Smooth muscle cell (in vitro differentiated cells): ENCODE measurements at regions not wholly inside any gene's neighbourhood (a gene's known extent, or its start where the extent isn't known, plus 50 kb on each side); places are given as distances from the start of the nearest gene placed in this dataset.

Experiments used
- DNase-seq: peaks from one replicate; lab custom pipeline; 2025; ENCODE audit not compliant: unreplicated experiment; lab: John Stamatoyannopoulos, UW
- H2AFZ ChIP-seq: fragments of 200-600 bp; sonication (generic); 2 replicates; pipeline ENCODE4 v1.6.0; 2016; ENCODE audit warnings: antibody characterized with exemption, low read depth, mild to moderate bottlenecking
- H3F3A ChIP-seq: fragments of 200-600 bp; sonication (generic); 2 replicates; pipeline ENCODE4 v1.6.0; 2017; ENCODE audit warnings: antibody characterized with exemption, low read depth
- H3K27ac ChIP-seq: fragments of 200-600 bp; sonication (generic); 2 replicates; pipeline ENCODE4 v1.5.1; 2016; ENCODE audit warnings: low read depth, mild to moderate bottlenecking
- H3K27me3 ChIP-seq: fragments of 200-600 bp; sonication (generic); 2 replicates; pipeline ENCODE4 v1.6.1; 2016; ENCODE audit warnings: low read depth, mild to moderate bottlenecking
- H3K36me3 ChIP-seq: fragments of 200-600 bp; sonication (generic); 2 replicates; pipeline ENCODE4 v1.5.1; 2016; ENCODE audit warnings: low read depth
- H3K4me1 ChIP-seq: fragments of 200-600 bp; sonication (generic); 2 replicates; pipeline ENCODE4 v1.5.1; 2016; ENCODE audit warnings: low read depth
- H3K4me2 ChIP-seq: fragments of 200-600 bp; sonication (generic); 2 replicates; pipeline ENCODE4 v1.6.0; 2016; ENCODE audit warnings: mild to moderate bottlenecking
- H3K4me3 ChIP-seq: fragments of 200-600 bp; sonication (generic); 2 replicates; pipeline ENCODE4 v1.5.1; 2016; ENCODE audit warnings: mild to moderate bottlenecking
- H3K79me2 ChIP-seq: fragments of 200-600 bp; sonication (generic); 2 replicates; pipeline ENCODE4 v1.6.0; 2016; ENCODE audit warnings: low read depth, mild to moderate bottlenecking
- H3K9ac ChIP-seq: fragments of 200-600 bp; sonication (generic); 2 replicates; pipeline ENCODE4 v1.6.0; 2016; ENCODE audit warnings: low read depth
- H3K9me3 ChIP-seq: fragments of 200-600 bp; sonication (generic); replicated peaks from 2 replicates; pipeline ENCODE4 v1.5.1; 2016; ENCODE audit warnings: low read depth
- H4K20me1 ChIP-seq: fragments of 200-600 bp; sonication (generic); 2 replicates; pipeline ENCODE4 v1.6.0; 2016; ENCODE audit warnings: low read depth
- WGBS: methylation state at CpG from one replicate; pipeline ENCODE4 v1.1.7; 2016; ENCODE audit warnings: low lambda C conversion rate; 5-methylcytosine and 5-hydroxymethylcytosine counted together
- TF ChIP-seq, protein P1 (sequence below): fragments of 200-600 bp; sonication (generic); IDR thresholded peaks from 2 replicates; pipeline ENCODE4 v1.5.1; 2017; ENCODE audit warnings: borderline replicate concordance, mild to moderate bottlenecking, antibody characterized with exemption; ENCODE audit not compliant: insufficient read depth, poor library complexity, severe bottlenecking

DNA sequence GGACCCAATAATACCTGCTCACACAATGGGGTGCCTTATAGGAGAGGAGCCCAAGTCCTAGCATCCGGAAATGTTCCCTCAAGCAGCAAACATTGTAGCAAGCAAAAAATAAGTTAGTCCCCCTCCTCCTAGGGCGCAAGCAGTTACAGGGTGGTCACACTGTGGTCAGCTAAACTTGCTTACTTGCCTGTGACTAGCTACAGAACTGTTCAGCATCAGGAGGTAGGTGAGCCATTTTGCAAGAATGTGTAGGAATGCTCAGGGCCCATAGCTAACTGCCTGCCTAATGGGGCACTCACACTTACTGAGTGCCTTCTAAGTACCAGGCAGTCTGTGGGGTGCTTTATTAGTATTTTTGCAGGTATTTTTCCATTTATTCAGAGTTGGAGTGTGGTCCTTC lies 154.6 kb upstream of the GRIN2B start:
- H3K36me3 ChIP-seq, result no peaks in the 10 kb centered on the region
- no peak for DNase-seq
- TF ChIP-seq, protein P1, sequence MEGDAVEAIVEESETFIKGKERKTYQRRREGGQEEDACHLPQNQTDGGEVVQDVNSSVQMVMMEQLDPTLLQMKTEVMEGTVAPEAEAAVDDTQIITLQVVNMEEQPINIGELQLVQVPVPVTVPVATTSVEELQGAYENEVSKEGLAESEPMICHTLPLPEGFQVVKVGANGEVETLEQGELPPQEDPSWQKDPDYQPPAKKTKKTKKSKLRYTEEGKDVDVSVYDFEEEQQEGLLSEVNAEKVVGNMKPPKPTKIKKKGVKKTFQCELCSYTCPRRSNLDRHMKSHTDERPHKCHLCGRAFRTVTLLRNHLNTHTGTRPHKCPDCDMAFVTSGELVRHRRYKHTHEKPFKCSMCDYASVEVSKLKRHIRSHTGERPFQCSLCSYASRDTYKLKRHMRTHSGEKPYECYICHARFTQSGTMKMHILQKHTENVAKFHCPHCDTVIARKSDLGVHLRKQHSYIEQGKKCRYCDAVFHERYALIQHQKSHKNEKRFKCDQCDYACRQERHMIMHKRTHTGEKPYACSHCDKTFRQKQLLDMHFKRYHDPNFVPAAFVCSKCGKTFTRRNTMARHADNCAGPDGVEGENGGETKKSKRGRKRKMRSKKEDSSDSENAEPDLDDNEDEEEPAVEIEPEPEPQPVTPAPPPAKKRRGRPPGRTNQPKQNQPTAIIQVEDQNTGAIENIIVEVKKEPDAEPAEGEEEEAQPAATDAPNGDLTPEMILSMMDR, result no peak
- H3K27ac ChIP-seq, result no peak overlapping the region
- 98% methylated on average over 2 of the region's 2 CpGs for WGBS
- no peak overlapping the region for H3K4me2 ChIP-seq
- H3K4me3 ChIP-seq, result no peak overlapping the region
- no peaks in the 10 kb centered on the region for H3K79me2 ChIP-seq
- H4K20me1 ChIP-seq, result no peaks in the 10 kb centered on the region
- no peaks in the 10 kb centered on the region for H3K27me3 ChIP-seq
- no peaks in the 10 kb centered on the region for H3F3A ChIP-seq
- no peaks in the 10 kb centered on the region for H3K9me3 ChIP-seq
- no peak overlapping the region for H2AFZ ChIP-seq
- H3K4me1 ChIP-seq, result no peaks in the 10 kb centered on the region
- H3K9ac ChIP-seq, result no peak overlapping the region

DNA sequence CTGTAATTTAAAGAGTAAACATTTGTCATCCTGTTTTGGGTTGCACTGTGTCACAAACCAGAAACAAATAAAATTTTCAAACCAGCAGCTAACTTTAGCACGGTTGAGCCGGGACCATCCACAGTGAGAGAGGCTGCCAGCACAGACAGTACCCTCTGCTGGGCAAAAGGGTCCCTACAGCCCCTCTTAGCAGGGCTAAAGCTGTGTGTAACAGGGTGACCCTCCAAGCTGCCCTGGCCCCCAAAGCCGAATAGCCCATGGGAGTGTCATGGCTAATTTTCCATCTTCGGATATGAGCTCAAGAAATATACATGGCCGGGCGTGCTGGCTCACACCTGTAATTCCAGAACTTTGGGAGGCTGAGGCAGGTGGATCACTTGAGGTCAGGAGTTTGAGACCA lies 157.1 kb upstream of the GRIN2B start:
- no peaks in the 10 kb centered on the region for H3K36me3 ChIP-seq
- H3K9ac ChIP-seq, result no peak overlapping the region
- 74% methylated on average over 6 of the region's 6 CpGs for WGBS
- TF ChIP-seq, protein P1, result peak; percentile 28
- no peaks in the 10 kb centered on the region for H3K4me1 ChIP-seq
- H3K79me2 ChIP-seq, result no peaks in the 10 kb centered on the region
- no peak for DNase-seq
- no peak overlapping the region for H3K4me2 ChIP-seq
- no peaks in the 10 kb centered on the region for H4K20me1 ChIP-seq
- no peaks in the 10 kb centered on the region for H3F3A ChIP-seq
- no peaks in the 10 kb centered on the region for H3K27me3 ChIP-seq
- H3K9me3 ChIP-seq, result no peaks in the 10 kb centered on the region
- no peak overlapping the region for H3K4me3 ChIP-seq
- no peak overlapping the region for H3K27ac ChIP-seq
- no peak overlapping the region for H2AFZ ChIP-seq

DNA sequence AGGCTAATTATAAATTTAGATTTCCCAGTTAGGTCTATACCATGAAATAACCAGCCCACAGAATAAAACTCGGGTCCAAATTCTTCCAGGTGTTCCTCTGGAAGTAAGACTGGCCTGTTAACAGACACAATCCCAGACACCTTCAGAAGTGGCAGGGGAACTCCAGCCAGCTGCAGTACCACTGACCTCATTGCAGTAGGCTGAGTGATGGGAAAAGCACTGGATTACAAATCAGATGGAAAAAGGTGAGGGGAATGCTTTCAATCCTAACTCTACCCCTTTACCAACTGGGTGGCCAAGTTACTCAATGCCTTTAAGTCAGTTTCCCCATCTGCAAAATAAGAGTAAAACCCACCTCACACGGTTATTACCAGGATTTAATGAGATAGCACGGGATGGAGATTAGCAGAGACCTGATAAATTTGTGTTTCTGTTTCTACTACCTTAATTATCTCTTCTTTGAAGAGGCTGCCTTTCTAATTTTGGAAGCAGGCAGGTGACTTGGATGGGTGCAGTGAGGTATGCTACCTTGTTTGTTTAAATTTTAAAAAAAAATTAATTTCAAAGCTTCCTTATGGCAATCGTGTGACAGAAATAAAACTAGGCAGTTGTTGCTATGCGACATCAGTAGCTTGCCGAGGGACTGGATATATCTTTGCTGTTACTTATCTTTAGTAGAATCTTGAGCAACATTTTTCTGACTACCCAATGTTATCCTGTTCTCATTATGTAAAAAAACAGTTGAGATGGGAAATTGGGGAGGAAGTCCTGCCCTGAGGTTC lies 167.3 kb upstream of the GRIN2B start:
- H4K20me1 ChIP-seq, result no peaks in the 10 kb centered on the region
- H3K36me3 ChIP-seq, result no peaks in the 10 kb centered on the region
- no peak overlapping the region for H2AFZ ChIP-seq
- H3K27me3 ChIP-seq, result no peaks in the 10 kb centered on the region
- H3K4me1 ChIP-seq, result no peaks in the 10 kb centered on the region
- TF ChIP-seq, protein P1, result no peak
- H3K9me3 ChIP-seq, result no peaks in the 10 kb centered on the region
- H3K4me2 ChIP-seq, result no peak overlapping the region
- H3K9ac ChIP-seq, result no peak overlapping the region
- H3K27ac ChIP-seq, result no peak overlapping the region
- H3F3A ChIP-seq, result no peaks in the 10 kb centered on the region
- 73% methylated on average over 6 of the region's 6 CpGs for whole genome bisulfite sequencing
- H3K79me2 ChIP-seq, result no peaks in the 10 kb centered on the region
- no peak overlapping the region for H3K4me3 ChIP-seq
- no peak for DNase-seq

DNA sequence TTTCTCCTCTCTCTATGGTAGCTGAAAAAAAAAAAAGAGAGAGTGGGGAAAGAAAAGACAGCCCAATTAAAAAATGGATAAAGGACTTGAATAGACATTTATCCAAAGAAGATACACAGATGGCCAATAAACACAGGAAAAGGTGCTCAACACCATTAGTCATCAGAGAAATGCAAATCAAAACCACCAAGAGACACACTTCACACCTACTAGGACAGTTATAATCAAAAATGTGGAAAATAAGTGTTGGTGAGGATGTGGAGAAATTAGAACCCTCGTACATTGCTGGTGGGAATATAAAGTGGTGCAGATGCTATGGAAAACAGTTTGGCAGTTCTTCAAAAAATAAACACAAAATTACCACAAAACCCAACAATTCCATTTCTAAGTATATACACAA lies 172.4 kb upstream of the GRIN2B start:
- no peaks in the 10 kb centered on the region for H3K79me2 ChIP-seq

More for the DNA sequence above, 172.4 kb upstream of the GRIN2B start:
- Histone ChIP-seq H3K4me1 (no peaks in the 10 kb centered on the region), H4K20me1 (no peaks in the 10 kb centered on the region), H3K36me3 (no peaks in the 10 kb centered on the region), H3K9ac (no peak overlapping the region), H3K27me3 (no peaks in the 10 kb centered on the region), H3K9me3 (no peaks in the 10 kb centered on the region), H2AFZ (no peak overlapping the region), H3K4me3 (no peak overlapping the region), H3K27ac (no peak overlapping the region), H3K4me2 (no peak overlapping the region), H3F3A (no peaks in the 10 kb centered on the region)
- TF ChIP-seq, protein P1, result no peak
- no peak for DNase-seq
- 81% methylated on average over 1 of the region's 1 CpG for WGBS
